DMS53 (cell line): ENCODE measurements at regions not wholly inside any gene's neighbourhood (a gene's known extent, or its start where the extent isn't known, plus 50 kb on each side); places are given as distances from the start of the nearest gene placed in this dataset.
"Not testable (repeated sequence)": the region's sequence is repeated elsewhere in the genome, so short reads cannot be mapped to it uniquely, and the experiment has no call there.

Source experiments
- DNase-seq: peaks from one replicate; lab custom pipeline; 2025; lab: John Stamatoyannopoulos, UW

DNA sequence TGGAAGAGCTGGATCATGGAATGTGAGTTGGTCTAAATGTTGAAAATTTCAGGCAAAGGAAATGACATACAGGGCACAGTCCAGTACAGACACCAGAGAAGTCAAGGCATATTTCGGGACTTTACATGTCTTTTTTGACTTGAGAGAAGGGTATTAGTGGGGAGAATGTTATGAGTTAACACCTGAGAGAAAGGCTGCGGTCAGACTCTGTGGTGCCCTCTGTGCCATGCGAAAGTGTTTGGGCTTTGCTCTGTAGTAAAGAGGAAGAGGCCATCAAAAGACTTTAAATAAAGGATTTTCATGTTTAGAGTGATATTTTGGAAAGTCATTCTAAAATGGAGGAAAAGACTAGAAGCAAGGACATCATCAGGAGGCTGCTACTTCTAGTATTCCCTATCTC is 607.4 kb downstream of the CCSER2 start:
- DNase-seq, result no peak

DNA sequence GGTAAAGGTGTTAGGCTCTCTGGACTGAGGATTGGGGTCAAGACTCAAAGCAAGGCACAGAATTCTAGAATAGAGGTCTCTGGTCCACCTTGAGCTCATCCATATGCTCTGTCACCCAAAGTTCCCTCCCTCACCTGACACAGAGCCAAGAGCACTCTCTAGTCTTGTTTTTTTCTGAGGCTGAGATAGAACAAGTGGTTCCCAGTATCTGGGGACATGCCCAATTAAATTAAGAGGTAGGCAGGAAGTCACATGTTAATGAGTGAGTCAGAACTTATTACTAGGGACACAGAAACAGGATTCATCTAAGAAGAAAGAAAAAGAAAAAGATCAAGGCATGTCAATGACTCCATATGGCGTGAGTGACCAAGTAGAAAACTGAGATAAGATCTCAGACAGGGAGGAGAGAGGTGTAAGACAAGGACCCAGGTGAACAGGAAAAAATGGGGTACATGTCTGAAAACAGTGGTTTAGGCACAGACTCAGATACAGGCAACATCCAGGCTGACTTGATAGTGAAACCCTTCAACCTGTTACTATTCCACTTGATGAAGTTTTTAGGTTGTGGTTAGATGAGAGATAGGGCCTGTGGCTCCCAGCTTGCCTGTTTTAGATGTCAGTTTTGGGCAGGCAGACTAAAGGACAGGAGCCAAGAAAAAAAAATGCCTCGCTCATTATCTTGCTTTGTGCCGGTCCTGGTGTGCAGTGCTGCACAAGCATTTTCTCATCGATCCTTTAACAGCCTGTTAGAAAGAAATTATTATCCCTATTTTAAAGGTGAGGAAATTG is 609.9 kb downstream of the CCSER2 start:
- DNase-seq, result no peak

GRCh38 chr10:84943541-84943940 is 615.2 kb downstream of the CCSER2 start:
- no peak for DNase-seq

DNA sequence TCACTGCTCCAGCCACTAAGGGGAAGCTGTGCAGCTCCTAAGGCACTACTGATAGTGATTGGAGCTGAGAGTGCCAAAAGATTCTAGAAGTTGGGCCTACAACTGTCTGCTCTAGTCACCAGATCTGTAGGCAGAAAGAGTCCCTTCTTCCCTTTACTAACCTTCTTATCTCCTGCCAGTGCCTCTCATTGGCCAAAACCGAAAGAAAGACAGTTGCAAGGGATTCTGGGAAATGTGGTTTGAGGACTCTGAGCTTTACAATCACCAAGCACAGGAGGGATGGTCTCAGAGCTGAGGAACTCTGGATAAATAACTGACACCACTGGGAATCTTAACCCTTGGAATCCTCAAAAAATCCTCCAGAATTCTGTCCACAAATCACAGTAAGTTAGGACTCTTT is 615.8 kb downstream of the CCSER2 start:
- no peak for DNase-seq

DNA sequence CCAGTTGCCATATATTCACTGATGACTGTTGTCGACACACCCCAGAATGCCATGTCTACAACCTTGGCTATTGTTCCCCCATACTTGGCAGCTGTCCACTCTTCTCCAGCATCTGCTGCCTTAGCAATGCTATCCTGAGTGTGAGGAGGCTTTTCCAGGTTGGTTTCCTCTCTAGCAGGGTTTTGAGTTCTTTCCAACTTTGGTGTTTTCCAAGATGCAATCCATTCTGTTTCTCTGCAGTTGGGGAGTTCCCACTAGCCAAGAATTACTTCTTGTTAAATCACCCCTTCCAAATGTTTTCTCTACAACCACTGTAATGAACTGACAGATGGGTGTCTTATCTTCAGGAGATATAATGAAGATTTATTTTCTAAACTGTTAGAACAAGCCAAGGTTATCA is 617.4 kb downstream of the CCSER2 start:
- no peak for DNase-seq

- DNase-seq, result peak; percentile 63
These were observed 618.5 kb downstream of the CCSER2 start for GRCh38 chr10:84946904-84947303.

- no peak for DNase-seq
These were observed 620.3 kb downstream of the CCSER2 start for GRCh38 chr10:84948644-84949043.

GRCh38 chr10:84951616-84952015 is 623.2 kb downstream of the CCSER2 start:
- no peak for DNase-seq

DNA sequence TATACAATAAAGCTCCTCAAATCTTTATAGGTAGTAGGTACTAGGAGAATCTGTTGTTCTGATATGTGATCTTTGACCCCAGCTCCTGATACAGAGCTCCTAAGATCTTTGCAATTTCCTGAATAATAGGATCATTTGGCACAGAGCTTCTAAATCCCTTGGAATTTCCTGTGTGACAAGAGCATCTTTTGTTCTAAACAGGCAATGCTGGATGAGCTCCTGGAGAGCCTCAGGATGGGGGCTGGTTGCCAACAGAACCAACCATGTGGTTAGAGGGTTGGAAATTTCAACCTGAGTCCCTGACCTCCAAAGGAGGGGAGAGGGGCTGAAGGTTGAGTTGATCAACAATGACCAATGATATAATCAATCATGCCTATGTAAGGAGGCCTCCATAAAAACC is 629.0 kb downstream of the CCSER2 start:
- DNase-seq, result no peak

DNA sequence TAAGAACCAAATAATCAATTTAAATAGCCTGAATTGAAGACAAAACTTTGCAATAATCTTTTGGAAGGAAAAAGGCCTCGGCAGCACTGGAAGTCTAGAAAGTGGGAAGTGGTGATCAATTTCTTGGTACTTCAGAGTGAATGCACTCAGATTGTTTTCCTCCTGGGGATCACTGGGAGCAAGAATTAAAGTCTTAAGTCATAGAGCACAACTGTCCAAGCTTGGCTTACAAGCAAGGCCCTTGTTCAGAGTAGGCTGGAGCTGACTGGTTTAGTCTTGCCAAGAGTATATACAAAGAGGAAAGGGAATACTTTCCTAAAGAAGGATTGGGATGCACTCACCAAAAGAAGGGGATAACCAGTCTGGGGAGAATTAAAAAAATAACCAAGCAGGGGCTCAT is 637.1 kb downstream of the CCSER2 start:
- no peak for DNase-seq

- DNase-seq, result peak; percentile 62
These were observed 638.5 kb downstream of the CCSER2 start for GRCh38 chr10:84966708-84967441.

DNA sequence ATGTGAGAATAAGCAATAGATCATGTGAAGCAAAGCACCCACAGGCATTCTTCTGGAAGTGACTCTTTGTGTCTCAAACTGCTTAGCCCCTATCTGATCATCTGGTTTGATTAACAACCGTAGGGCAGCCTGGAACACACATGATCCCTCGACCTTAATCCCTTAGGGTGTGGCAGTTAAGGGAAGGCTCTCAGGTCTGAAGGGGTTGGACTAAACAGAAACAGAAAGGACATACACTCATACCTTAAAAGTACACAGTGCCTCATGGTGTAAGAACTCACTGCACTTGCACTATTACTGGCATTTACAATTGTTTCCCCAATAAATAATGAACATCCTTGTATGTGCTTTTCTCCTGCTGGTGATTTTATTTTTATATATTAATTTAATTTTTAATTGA is 640.9 kb downstream of the CCSER2 start:
- DNase-seq, result not testable (repeated sequence)

DNA sequence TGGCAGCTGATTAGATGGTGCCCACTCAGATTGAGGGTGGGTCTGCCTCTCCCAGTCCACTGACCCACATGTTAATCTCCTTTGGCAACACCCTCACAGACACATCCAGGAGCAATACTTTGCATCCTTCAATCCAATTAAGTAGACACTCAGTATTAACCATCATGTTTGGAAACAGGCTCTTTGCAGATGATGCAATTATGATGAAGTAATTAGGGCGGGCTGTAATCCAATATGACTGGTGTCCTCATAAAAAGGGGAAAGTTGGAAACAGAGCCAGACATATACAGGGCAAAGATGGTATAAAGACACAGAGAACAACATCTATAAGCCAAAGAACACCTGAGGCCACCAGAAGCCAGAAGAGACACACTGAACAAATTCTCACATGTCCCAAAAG is 658.6 kb downstream of the CCSER2 start:
- DNase-seq, result no peak

- no peak for DNase-seq
These were observed 659.6 kb downstream of the CCSER2 start for GRCh38 chr10:84988011-84988410.

DNA sequence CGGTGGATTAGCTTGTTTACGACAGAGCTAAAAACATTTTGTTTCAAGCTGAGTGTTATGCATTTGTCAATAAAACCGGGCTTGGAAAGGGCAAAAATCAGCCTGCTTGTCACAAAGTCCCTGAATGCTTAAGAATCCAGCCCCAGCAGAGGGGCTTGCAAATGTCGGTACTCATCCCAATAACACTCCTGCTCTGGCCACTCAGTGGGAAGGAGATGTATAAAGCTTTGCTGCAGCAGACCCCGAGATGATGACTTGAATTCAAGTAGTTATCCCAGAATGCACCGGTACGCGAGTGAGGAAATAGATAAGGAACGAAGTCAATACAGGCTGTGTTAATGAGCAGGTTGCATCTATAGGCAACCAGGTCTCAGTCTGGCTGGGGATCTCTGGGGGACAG is 662.3 kb downstream of the CCSER2 start:
- no peak for DNase-seq

- DNase-seq, result no peak
These were observed 662.9 kb downstream of the CCSER2 start for GRCh38 chr10:84991301-84991700.

DNA sequence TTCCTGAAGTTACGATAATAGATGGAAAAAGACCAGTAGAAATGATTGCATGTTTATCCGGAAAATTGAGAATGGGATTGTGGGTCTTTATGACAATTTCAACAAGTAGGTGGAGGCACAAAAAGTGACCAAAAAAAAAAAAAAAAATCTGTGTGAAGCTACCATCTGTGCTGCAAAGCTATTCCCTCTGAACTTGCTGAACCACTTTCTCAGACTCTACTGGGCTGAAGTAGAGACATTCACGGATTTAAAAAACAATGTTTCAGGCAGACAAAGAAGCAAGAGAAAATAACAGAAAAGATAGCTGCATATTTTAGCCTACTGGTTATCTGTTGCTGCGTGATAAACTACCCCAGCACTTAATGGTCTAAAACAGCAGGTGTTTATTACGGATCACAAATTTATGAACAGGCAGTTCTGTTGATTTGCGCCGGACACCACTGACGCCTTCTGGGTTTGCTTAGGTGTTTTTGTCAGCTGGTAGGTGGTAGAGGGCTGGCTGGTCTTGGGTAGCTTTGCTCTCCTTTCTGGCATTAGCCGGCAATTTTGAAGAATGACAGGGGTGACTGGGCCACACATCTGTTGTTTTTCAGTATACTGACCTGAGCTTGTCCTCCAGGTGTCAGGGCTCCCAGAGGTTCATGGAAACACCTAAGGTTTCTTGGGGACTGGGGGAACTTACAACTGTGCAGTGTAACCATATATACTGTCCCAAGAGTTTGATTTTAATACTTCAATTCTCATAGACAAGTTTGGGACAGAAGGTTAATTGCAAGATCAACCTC is 665.1 kb downstream of the CCSER2 start:
- DNase-seq, result no peak

- DNase-seq, result peak; percentile 19
These were observed 666.3 kb downstream of the CCSER2 start for GRCh38 chr10:84994722-84995121.

DNA sequence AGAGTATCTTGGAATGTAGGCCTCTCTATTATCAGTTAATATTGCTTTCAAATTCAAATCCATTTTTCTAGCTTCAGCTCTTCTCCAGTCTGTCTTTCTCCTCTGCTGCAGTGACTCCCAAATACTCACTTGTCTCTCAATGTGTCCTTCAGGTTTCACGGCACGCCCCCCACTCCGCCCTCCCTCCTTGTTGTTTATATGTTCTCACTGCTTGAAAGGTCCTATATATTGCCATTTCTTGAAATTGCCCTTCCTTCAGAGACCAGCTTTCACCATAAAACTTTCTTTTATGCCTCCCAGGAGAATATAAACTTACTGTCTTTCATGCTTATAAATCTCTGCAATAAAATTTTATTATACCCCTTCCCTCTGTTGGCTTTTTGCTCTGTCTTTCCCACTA is 668.2 kb downstream of the CCSER2 start:
- DNase-seq, result no peak

- no peak for DNase-seq
These were observed 669.5 kb downstream of the CCSER2 start for GRCh38 chr10:84997870-84998269.

DNA sequence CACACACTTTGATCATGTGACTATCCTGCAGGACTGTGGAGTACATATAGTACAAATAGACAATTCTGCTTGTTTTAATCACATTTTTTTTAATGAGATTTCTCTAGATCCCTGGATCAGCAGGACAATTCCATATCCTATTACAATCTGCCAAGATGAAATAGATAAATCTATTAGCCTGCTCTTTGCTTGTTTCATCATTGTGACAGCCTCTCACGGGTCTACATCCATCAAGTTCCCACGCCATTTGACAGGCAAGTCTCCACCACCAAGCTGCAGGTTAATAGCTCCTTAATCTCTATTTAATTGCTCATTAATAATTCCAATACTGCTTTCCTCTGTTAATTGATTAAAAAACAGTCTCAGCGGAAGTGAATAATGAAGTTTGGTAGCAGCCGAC is 671.5 kb downstream of the CCSER2 start:
- DNase-seq, result no peak

DNA sequence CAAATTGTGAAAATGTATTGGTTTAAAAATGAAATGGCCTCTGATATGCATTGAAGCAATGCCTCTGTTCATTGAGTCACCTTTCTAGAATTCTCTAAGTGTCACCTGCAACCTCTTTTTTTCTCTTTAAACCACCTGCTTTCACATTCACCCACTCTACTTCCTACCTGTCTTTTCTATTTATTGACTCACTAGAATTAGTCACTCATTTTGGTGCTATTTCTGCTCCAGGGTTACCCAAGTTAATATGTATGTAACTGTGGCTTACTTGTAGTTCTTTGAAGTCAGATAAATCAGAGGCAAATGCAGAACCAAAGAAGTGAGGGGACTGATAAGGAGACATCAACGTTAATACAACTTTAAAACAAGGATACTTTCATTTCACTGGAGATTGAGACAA is 674.7 kb downstream of the CCSER2 start:
- peak; percentile 30 for DNase-seq
